ENCODE measurements at regions not wholly inside any gene's neighbourhood (a gene's known extent, or its start where the extent isn't known, plus 50 kb on each side); places are given as distances from the start of the nearest gene placed in this dataset.

DNA sequence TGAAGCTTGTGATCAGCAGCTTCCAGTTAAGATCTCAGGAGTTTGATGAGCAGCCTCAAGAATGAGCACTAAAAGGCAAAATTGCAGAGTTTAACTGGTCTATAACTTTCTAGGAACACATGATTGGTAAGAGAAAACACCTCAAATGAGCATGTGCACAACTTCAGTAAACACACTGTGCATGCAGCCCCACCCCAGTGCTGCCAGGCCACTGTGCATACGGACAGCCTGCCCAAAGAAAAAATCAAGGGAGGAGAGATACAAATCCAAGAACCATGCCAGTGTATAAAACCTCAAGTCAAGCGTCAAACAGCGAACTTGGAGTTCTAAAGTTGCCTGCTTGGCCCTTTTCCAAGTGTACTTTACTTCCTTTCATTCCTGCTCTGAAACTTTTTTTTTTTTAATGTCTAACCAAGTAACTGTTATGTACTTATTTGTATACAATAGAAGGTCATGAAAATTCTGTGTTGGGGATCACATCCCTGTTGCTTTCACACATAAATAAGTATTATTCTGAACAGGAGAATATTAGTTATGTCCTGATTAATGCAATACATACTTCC, 125.6 kb upstream of the TSLP start (continued):
- TF ChIP-seq KDM4A (IDR thresholded peaks at IDR 0.05; ENCODE audit: low read depth, low read length, severe bottlenecking): no peak
- no peak for TF ChIP-seq RAD21 (IDR thresholded peaks at IDR 0.05 in 1 of 2, conservative IDR thresholded peaks at IDR 0.05 in 1 of 2; ENCODE audit: low read depth in 2 of 2, low read length in 2 of 2)
- TF ChIP-seq KDM5A (IDR thresholded peaks at IDR 0.05; ENCODE audit: low read length): no peak
- no peak for TF ChIP-seq BCL11A (IDR thresholded peaks at IDR 0.05; ENCODE audit: low read depth in 2 of 2, low read length in 2 of 2)
- no peak for TF ChIP-seq ATF2 (IDR thresholded peaks at IDR 0.05; ENCODE audit: low read length)
